HFF-Myc (cell line): ENCODE measurements at regions not wholly inside any gene's neighbourhood (a gene's known extent, or its start where the extent isn't known, plus 50 kb on each side); places are given as distances from the start of the nearest gene placed in this dataset.

ENCODE experiments used
- DNase-seq: peaks from one replicate; pipeline ENCODE4 v3.0.0-alpha.2; 2011; ENCODE audit warnings: low read depth; ENCODE audit errors: extremely low read depth
- H3K4me3 ChIP-seq: replicated peaks from 2 replicates; pipeline ENCODE4 v1.5.1; 2011; ENCODE audit warnings: low read depth, mild to moderate bottlenecking, control low read depth, low read length
- TF ChIP-seq, protein P1 (sequence below): IDR thresholded peaks from 2 replicates; pipeline ENCODE4 v1.5.1; 2012; ENCODE audit warnings: mild to moderate bottlenecking, low read depth, low read length, control low read depth; ENCODE audit errors: missing control alignments

- no peak overlapping the region for H3K4me3 ChIP-seq
- DNase-seq = no peak
- TF ChIP-seq, protein P1, sequence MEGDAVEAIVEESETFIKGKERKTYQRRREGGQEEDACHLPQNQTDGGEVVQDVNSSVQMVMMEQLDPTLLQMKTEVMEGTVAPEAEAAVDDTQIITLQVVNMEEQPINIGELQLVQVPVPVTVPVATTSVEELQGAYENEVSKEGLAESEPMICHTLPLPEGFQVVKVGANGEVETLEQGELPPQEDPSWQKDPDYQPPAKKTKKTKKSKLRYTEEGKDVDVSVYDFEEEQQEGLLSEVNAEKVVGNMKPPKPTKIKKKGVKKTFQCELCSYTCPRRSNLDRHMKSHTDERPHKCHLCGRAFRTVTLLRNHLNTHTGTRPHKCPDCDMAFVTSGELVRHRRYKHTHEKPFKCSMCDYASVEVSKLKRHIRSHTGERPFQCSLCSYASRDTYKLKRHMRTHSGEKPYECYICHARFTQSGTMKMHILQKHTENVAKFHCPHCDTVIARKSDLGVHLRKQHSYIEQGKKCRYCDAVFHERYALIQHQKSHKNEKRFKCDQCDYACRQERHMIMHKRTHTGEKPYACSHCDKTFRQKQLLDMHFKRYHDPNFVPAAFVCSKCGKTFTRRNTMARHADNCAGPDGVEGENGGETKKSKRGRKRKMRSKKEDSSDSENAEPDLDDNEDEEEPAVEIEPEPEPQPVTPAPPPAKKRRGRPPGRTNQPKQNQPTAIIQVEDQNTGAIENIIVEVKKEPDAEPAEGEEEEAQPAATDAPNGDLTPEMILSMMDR = no peak
These were observed 205.3 kb downstream of the CD83 start for GRCh38 chr6:14322841-14323240.

DNA sequence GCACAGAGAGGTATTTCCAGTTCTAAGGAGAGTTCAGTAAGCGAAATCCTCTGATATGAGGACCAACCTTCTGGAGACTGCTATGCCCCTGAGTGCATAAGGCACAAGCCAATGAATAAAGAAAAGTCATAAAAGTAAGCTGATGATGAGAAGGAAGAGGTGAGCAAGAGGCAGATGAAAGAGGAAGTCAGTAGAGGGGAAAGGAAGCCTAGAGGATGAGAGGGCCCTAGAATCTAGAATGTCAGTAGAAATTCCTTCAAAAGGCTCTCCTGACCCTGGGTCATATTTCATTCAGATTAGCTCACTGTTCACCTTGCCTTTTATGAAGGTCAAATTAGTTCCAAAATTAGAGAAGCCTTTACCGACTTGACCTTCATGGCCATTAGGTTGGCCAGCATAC is 209.2 kb downstream of the CD83 start:
- TF ChIP-seq, protein P1 = no peak
- H3K4me3 ChIP-seq = no peak overlapping the region
- no peak for DNase-seq

DNA sequence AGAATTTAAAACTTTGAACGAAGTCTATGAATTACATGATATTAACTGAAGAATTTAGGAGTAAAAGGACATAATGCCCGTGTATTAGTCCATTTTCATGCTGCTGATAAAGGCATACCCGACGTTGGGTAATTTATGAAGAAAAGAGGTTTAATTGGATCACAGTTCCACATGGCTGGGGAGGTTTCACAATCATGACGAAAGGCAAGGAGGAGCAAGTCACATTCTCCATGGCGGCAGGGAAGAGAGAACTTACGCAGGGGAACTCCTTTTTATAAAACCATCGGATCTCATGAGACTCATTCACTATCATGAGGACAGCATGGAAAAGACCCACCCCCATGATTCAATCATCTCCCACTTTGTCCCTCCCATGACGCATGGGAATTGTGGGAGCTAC is 210.6 kb downstream of the CD83 start:
- no peak for DNase-seq
- TF ChIP-seq, protein P1 = no peak
- no peak overlapping the region for H3K4me3 ChIP-seq

DNA sequence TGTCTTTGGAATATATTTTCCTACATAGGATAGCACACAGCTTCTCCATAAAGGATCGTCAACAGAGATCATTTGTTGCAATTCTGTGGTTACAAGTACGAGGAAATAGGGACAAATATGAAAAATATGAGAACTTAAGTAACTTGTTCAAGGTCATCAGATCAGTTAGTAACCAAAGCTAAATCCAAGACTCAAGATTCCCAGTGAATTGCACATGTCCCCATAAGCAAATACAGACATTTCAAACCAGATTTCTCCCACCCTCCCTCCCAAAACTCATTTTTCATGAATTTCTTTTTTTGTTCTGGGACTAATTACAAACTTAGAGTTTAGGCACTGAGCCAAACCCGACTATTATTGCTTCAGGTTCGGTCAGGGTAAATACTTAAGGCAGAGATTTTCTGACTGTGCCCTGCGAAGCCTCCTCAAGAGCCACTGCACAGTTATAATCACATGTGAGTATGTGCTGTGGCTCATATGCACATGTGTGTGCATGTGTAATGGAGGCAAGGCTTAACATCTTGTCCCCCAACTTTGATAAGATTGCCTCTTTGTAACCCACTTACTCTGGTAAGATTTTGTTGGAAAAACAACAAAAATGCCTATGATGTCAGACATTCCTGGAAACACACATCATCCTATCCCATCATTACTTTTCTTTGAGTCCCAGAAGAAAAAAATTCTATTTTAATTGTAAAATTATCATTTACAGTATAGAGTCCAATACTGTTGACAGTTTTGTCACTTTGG is 216.2 kb downstream of the CD83 start:
- no peak overlapping the region for H3K4me3 ChIP-seq
- TF ChIP-seq, protein P1 = no peak
- DNase-seq = peak; percentile 11

- DNase-seq = no peak
These were observed 217.5 kb downstream of the CD83 start for GRCh38 chr6:14335071-14335470.

DNA sequence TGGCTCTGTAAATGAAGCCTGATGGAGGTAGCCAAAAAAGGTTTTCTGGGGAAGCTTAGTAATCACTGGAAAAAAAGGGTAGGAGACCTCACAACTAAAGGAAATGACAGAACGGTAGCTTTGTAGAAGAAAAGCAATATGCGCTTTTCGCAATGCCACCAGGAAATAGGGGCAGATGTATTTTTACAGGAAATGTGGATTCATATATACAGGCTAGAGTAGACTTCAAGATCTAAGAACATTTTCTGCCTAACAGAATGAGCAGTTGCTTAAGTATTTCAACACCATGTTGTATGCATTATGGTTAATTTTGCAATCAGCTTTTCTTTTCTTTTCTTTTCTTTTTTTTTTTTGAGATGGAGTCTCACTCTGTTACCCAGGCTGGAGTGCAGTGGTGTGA is 219.6 kb downstream of the CD83 start:
- DNase-seq = no peak

More at GRCh38 chr6:14335071-14335470, 217.5 kb downstream of the CD83 start:
- no peak overlapping the region for H3K4me3 ChIP-seq
- TF ChIP-seq, protein P1 = no peak

More for the DNA sequence above, 219.6 kb downstream of the CD83 start:
- H3K4me3 ChIP-seq = no peak overlapping the region
- TF ChIP-seq, protein P1 = no peak
